Endothelial cell of hepatic sinusoid (primary cell): ENCODE measurements at regions not wholly inside any gene's neighbourhood (a gene's known extent, or its start where the extent isn't known, plus 50 kb on each side); places are given as distances from the start of the nearest gene placed in this dataset.

Experiments used
- in situ Hi-C: cut with HindIII; loops from 2 replicates; pipeline ENCODE4 v1.10.0; 2017; ENCODE audit warnings: low sequenced_read_pairs

- in situ Hi-C loops, result no loop called here
These were observed 125.4 kb upstream of the SPDL1 start for GRCh38 chr5:169458221-169458620.

- in situ Hi-C loops, result no loop called here
These were observed 133.1 kb upstream of the SPDL1 start for GRCh38 chr5:169450464-169450863.

- in situ Hi-C loops, result no loop called here
These were observed 134.7 kb upstream of the SPDL1 start for GRCh38 chr5:169448826-169449225.

GRCh38 chr5:169445191-169445590, 138.4 kb upstream of the SPDL1 start:
- in situ Hi-C loops, result no loop called here

- in situ Hi-C loops, result loop anchor here (5.0 kb wide), 1 partner anchor 104 kb away; no protein-coding TSS in a partner anchor
These were observed 140.4 kb upstream of the SPDL1 start for GRCh38 chr5:169442913-169443784.

GRCh38 chr5:169442403-169442874, 141.1 kb upstream of the SPDL1 start:
- in situ Hi-C loops, result loop anchor here (5.0 kb wide), 1 partner anchor 105 kb away; no protein-coding TSS in a partner anchor

- in situ Hi-C loops, result loop anchor here (5.0 kb wide), 1 partner anchor 107 kb away; no protein-coding TSS in a partner anchor
These were observed 139.3 kb upstream of the SLIT3 start for GRCh38 chr5:169440107-169440705.

- in situ Hi-C loops, result no loop called here
These were observed 138.4 kb upstream of the SLIT3 start for GRCh38 chr5:169439362-169439761.

- in situ Hi-C loops, result no loop called here
These were observed 134.7 kb upstream of the SLIT3 start for GRCh38 chr5:169435506-169436229.

- in situ Hi-C loops, result no loop called here
These were observed 132.3 kb upstream of the SLIT3 start for GRCh38 chr5:169433221-169433651.

GRCh38 chr5:169431386-169431785, 130.4 kb upstream of the SLIT3 start:
- in situ Hi-C loops, result no loop called here

GRCh38 chr5:169430671-169431070, 129.7 kb upstream of the SLIT3 start:
- in situ Hi-C loops, result no loop called here

- in situ Hi-C loops, result loop anchor here (5.0 kb wide), 1 partner anchor 37 kb away; no protein-coding TSS in a partner anchor
These were observed 128.1 kb upstream of the SLIT3 start for GRCh38 chr5:169429044-169429443.

GRCh38 chr5:169426784-169427183, 125.8 kb upstream of the SLIT3 start:
- in situ Hi-C loops, result loop anchor here (5.0 kb wide), 1 partner anchor 34 kb away; no protein-coding TSS in a partner anchor

GRCh38 chr5:169424670-169425378, 123.9 kb upstream of the SLIT3 start:
- in situ Hi-C loops, result loop anchor here (5.0 kb wide), 1 partner anchor 33 kb away; no protein-coding TSS in a partner anchor

GRCh38 chr5:169424279-169424655, 123.3 kb upstream of the SLIT3 start:
- in situ Hi-C loops, result no loop called here

- in situ Hi-C loops, result no loop called here
These were observed 122.8 kb upstream of the SLIT3 start for GRCh38 chr5:169423580-169424278.

GRCh38 chr5:169422087-169422486, 121.1 kb upstream of the SLIT3 start:
- in situ Hi-C loops, result no loop called here

- in situ Hi-C loops, result no loop called here
These were observed 120.7 kb upstream of the SLIT3 start for GRCh38 chr5:169421677-169422076.

GRCh38 chr5:169417676-169418075, 116.7 kb upstream of the SLIT3 start:
- in situ Hi-C loops, result loop anchor here (5.0 kb wide), 1 partner anchor 55 kb away; no protein-coding TSS in a partner anchor
